GM21360 (cell line): ENCODE measurements at regions not wholly inside any gene's neighbourhood (a gene's known extent, or its start where the extent isn't known, plus 50 kb on each side); places are given as distances from the start of the nearest gene placed in this dataset.
"Not testable (repeated sequence)": the region's sequence is repeated elsewhere in the genome, so short reads cannot be mapped to it uniquely, and the experiment has no call there.

Source experiments
- ATAC-seq: cut with Tn5 transposase; IDR thresholded peaks from one replicate; pipeline ENCODE4 v1.9.1; 2021; ENCODE audit warnings: mild to moderate bottlenecking, moderate library complexity; ENCODE audit not compliant: unreplicated experiment

GRCh38 chr19:28351321-28351720 lies 861.6 kb downstream of the UQCRFS1 start:
- not testable (repeated sequence) for ATAC-seq

GRCh38 chr19:28350673-28351072 lies 862.3 kb downstream of the UQCRFS1 start:
- ATAC-seq, result no peak

GRCh38 chr19:28350037-28350436 lies 862.9 kb downstream of the UQCRFS1 start:
- no peak for ATAC-seq

- no peak for ATAC-seq
Measured at GRCh38 chr19:28349604-28350003, 863.3 kb downstream of the UQCRFS1 start.

GRCh38 chr19:28345811-28346210 lies 867.1 kb downstream of the UQCRFS1 start:
- no peak for ATAC-seq

GRCh38 chr19:28341810-28342350 lies 871.1 kb downstream of the UQCRFS1 start:
- ATAC-seq, result no peak

- no peak for ATAC-seq
Measured at GRCh38 chr19:28334419-28334818, 878.5 kb downstream of the UQCRFS1 start.

- no peak for ATAC-seq
Measured at GRCh38 chr19:28333909-28334308, 879.0 kb downstream of the UQCRFS1 start.

- ATAC-seq, result no peak
Measured at GRCh38 chr19:28332886-28333285, 880.1 kb downstream of the UQCRFS1 start.

GRCh38 chr19:28332351-28332750 lies 880.6 kb downstream of the UQCRFS1 start:
- ATAC-seq, result no peak

GRCh38 chr19:28331596-28331995 lies 881.4 kb downstream of the UQCRFS1 start:
- ATAC-seq, result no peak

GRCh38 chr19:28330831-28331230 lies 882.1 kb downstream of the UQCRFS1 start:
- no peak for ATAC-seq

GRCh38 chr19:28329429-28329828 lies 883.5 kb downstream of the UQCRFS1 start:
- no peak for ATAC-seq

GRCh38 chr19:28327905-28328304 lies 885.0 kb downstream of the UQCRFS1 start:
- ATAC-seq, result no peak

GRCh38 chr19:28326746-28327145 lies 886.2 kb downstream of the UQCRFS1 start:
- no peak for ATAC-seq

GRCh38 chr19:28324275-28325060 lies 888.5 kb downstream of the UQCRFS1 start:
- ATAC-seq, result no peak

GRCh38 chr19:28322945-28323344 lies 890.0 kb downstream of the UQCRFS1 start:
- no peak for ATAC-seq

- ATAC-seq, result no peak
Measured at GRCh38 chr19:28322491-28322890, 890.5 kb downstream of the UQCRFS1 start.

GRCh38 chr19:28319918-28320317 lies 893.0 kb downstream of the UQCRFS1 start:
- no peak for ATAC-seq

- no peak for ATAC-seq
Measured at GRCh38 chr19:28319227-28319626, 893.7 kb downstream of the UQCRFS1 start.

- no peak for ATAC-seq
Measured at GRCh38 chr19:28318469-28319179, 894.3 kb downstream of the UQCRFS1 start.

- no peak for ATAC-seq
Measured at GRCh38 chr19:28316464-28316863, 896.5 kb downstream of the UQCRFS1 start.
